GM06990 (cell line): ENCODE measurements at regions not wholly inside any gene's neighbourhood (a gene's known extent, or its start where the extent isn't known, plus 50 kb on each side); places are given as distances from the start of the nearest gene placed in this dataset.

Source experiments
- DNase-seq: peaks from one replicate; pipeline ENCODE4 v3.0.0-alpha.2; 2011; ENCODE audit not compliant: insufficient read length; ENCODE audit errors: extremely low read depth
- H3K27me3 ChIP-seq: replicated peaks from 2 replicates; pipeline ENCODE4 v1.6.0; 2011; ENCODE audit warnings: low read length; ENCODE audit not compliant: control insufficient read depth, insufficient read depth
- H3K36me3 ChIP-seq: 2 replicates; pipeline ENCODE4 v1.5.1; 2011; ENCODE audit warnings: low read length; ENCODE audit not compliant: control insufficient read depth, insufficient read depth
- H3K4me3 ChIP-seq: replicated peaks from 2 replicates; pipeline ENCODE4 v1.5.1; 2011; ENCODE audit warnings: low read depth, mild to moderate bottlenecking, control low read depth, low read length
- CTCF ChIP-seq: IDR thresholded peaks from 2 replicates; pipeline ENCODE4 v1.5.1; 2011; ENCODE audit warnings: low read length, control low read depth, mild to moderate bottlenecking, inconsistent platforms; ENCODE audit not compliant: insufficient read depth, poor library complexity, severe bottlenecking

GRCh38 chr11:128310005-128310404 is 277.4 kb downstream of the ETS1 start:
- Histone ChIP-seq H3K27me3 (no peaks in the 10 kb centered on the region), H3K4me3 (no peak overlapping the region), H3K36me3 (no peaks in the 10 kb centered on the region)
- no peak for TF ChIP-seq CTCF
- no peak for DNase-seq

DNA sequence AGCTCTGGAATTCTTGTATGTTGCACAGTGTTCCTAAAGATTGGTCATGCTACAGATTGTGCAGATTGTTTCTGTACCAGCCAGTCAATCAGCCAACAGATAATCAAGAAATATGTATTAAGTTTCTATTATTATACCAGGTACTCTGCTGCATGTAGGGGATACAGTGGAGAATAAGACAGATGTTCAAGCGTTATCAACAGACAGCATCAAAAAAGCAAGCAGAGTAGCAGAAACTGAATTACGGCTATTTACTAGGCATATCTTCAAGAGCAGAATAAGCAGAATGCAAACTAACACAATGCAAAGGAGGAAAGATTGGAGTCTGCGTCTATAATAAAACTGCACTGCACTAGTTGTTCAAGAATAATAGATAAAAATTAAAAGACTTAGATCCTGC is 278.6 kb downstream of the ETS1 start:
- TF ChIP-seq CTCF, result no peak
- Histone ChIP-seq H3K4me3 (no peak overlapping the region), H3K36me3 (no peaks in the 10 kb centered on the region), H3K27me3 (no peaks in the 10 kb centered on the region)
- no peak for DNase-seq

DNA sequence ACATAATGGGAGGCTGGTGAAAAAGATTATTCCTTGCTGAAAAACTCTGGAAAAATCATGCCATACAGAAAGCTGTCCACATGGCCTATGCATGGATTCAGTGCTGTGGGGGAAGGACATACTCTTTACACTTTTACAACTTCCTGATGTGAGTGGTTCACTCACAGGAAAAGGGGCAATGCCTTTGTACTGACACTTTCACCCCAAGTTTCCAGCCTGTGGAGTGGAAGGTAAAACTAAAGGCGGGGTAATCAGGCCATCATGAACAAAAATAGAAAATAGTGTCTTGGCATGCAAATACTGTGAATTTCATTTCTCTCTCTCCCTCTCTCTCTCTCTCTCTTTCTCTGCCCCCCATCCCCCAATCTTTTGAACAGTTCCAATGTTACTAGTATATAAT is 281.8 kb downstream of the ETS1 start:
- TF ChIP-seq CTCF, result no peak
- Histone ChIP-seq H3K36me3 (no peaks in the 10 kb centered on the region), H3K27me3 (no peaks in the 10 kb centered on the region), H3K4me3 (no peak overlapping the region)
- DNase-seq, result no peak

DNA sequence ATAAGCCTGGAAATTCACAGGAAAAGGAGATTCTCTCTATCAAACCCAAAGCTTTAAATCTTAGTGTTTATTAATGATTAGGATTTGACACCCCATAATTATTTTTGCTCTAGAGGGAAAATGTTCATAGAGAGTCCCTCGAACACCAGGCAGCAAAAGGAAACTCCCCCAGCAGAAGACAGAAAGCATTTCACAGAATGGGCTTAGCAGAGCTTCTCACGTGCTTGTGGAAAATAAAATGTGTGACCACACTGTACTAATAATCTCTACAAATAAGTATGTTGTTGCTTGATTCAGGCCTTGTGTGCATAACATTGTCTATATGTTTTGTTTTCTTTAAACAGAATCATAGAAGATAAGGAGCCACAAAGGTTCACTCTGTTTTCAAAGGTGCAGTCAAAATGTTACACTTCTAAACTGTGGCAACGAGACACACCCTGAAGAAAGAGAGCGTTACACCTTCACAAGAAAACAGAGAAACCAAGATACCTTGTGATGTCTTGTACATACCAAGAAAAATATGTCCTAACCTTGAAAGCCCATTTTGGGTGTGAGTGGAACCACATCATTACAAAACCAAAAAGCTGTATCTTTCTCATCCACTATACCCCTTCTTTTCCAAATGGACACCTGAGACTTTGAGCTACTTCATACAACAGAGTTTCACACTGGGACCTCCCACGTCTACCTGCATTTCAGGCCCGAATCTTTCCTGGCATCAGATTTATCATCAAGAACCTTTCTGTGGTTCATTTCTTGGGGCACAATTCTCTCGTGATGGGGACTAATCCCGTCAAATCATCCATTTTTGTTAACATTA is 282.5 kb downstream of the ETS1 start:
- Histone ChIP-seq H3K36me3 (no peaks in the 10 kb centered on the region), H3K4me3 (no peak overlapping the region), H3K27me3 (no peaks in the 10 kb centered on the region)
- TF ChIP-seq CTCF, result no peak
- DNase-seq, result no peak

DNA sequence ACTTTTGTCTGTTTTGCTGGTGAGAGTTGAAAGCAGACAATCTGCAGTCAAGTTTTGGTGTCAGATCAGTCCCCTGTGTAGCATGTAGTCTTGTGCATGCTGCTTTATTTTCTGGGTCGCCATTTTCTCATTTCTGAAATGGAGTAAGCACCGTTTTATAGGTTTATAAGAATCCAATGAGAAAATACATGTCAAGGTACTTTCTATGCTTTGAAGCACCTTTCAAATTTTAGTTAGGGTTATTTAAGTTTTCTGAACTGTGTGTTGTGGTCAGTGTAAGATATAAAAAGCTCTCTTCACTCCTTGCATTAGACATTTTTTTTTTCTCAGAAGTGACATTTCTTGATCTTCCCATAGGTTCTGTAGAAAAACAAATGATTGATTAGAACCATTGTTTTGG is 283.2 kb downstream of the ETS1 start:
- H3K4me3 ChIP-seq, result no peak overlapping the region
- no peak for TF ChIP-seq CTCF
- H3K27me3 ChIP-seq, result no peaks in the 10 kb centered on the region
- H3K36me3 ChIP-seq, result no peaks in the 10 kb centered on the region
- DNase-seq, result no peak
